ENCODE measurements at regions not wholly inside any gene's neighbourhood (a gene's known extent, or its start where the extent isn't known, plus 50 kb on each side); places are given as distances from the start of the nearest gene placed in this dataset.

DNA sequence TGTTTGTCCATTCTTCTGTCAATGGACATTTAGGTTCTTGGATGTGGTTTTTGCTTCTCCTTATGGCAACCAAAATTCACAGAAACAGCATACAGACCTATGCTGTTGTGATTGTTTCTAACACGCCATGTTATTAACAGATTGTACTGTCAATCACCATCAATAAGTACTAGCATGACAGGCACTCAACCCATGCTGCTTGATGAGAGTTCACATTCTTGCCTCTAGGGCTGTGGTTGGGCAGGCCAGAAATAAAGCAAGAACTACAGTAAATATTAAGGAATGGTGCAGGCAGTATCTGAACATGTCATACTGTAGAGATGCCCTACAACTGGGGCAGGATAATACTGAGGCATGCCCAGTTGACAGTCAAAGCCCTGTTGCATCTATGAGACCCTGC, 171.2 kb upstream of the ZFHX3 start:
- H4K91ac ChIP-seq (ENCODE audit: insufficient read depth, low read depth, low read length) = no peak overlapping the region
- H3K79me1 ChIP-seq (ENCODE audit: low read depth in 1 of 2, low read length in 2 of 2) = no peaks in the 10 kb centered on the region
- no peak overlapping the region for H2AFZ ChIP-seq (replicated peaks; ENCODE audit: low read length, poor library complexity)
- peaks cover 3% of the 10 kb centered on the region for H3K9me3 ChIP-seq (ENCODE audit: control insufficient read depth, insufficient read depth, low read length)
- H4K20me1 ChIP-seq (ENCODE audit: insufficient read depth, low read length) = no peaks in the 10 kb centered on the region
- no peak for TF ChIP-seq MAZ (IDR thresholded peaks at IDR 0.05; ENCODE audit: borderline replicate concordance, low read depth, low read length)
- TF ChIP-seq MXI1 (IDR thresholded peaks at IDR 0.05; ENCODE audit: borderline replicate concordance, low read depth, low read length) = no peak
- no peak for TF ChIP-seq FOS (IDR thresholded peaks at IDR 0.05; ENCODE audit: low read depth, low read length)
- no peak for TF ChIP-seq POLR2A (IDR thresholded peaks at IDR 0.05; ENCODE audit: low read depth, low read length)
- TF ChIP-seq NFE2L2 (IDR thresholded peaks at IDR 0.05; ENCODE audit: low read depth, low read length) = no peak
- TF ChIP-seq, protein P1, sequence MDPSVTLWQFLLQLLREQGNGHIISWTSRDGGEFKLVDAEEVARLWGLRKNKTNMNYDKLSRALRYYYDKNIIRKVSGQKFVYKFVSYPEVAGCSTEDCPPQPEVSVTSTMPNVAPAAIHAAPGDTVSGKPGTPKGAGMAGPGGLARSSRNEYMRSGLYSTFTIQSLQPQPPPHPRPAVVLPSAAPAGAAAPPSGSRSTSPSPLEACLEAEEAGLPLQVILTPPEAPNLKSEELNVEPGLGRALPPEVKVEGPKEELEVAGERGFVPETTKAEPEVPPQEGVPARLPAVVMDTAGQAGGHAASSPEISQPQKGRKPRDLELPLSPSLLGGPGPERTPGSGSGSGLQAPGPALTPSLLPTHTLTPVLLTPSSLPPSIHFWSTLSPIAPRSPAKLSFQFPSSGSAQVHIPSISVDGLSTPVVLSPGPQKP (IDR thresholded peaks at IDR 0.05; ENCODE audit: borderline replicate concordance, low read depth, low read length) = no peak
- TF ChIP-seq, protein P2, sequence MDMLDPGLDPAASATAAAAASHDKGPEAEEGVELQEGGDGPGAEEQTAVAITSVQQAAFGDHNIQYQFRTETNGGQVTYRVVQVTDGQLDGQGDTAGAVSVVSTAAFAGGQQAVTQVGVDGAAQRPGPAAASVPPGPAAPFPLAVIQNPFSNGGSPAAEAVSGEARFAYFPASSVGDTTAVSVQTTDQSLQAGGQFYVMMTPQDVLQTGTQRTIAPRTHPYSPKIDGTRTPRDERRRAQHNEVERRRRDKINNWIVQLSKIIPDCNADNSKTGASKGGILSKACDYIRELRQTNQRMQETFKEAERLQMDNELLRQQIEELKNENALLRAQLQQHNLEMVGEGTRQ (IDR thresholded peaks at IDR 0.05; ENCODE audit: low read depth, low read length) = no peak
- no peak for TF ChIP-seq RFX5 (IDR thresholded peaks at IDR 0.05; ENCODE audit: low read depth, low read length)
- TF ChIP-seq CEBPB (IDR thresholded peaks at IDR 0.05; ENCODE audit: low read depth, low read length) = no peak
- TF ChIP-seq, protein P3, sequence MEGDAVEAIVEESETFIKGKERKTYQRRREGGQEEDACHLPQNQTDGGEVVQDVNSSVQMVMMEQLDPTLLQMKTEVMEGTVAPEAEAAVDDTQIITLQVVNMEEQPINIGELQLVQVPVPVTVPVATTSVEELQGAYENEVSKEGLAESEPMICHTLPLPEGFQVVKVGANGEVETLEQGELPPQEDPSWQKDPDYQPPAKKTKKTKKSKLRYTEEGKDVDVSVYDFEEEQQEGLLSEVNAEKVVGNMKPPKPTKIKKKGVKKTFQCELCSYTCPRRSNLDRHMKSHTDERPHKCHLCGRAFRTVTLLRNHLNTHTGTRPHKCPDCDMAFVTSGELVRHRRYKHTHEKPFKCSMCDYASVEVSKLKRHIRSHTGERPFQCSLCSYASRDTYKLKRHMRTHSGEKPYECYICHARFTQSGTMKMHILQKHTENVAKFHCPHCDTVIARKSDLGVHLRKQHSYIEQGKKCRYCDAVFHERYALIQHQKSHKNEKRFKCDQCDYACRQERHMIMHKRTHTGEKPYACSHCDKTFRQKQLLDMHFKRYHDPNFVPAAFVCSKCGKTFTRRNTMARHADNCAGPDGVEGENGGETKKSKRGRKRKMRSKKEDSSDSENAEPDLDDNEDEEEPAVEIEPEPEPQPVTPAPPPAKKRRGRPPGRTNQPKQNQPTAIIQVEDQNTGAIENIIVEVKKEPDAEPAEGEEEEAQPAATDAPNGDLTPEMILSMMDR (conservative IDR thresholded peaks at IDR 0.05; ENCODE audit: low read depth, low read length) = no peak
- TF ChIP-seq SMC3 (IDR thresholded peaks at IDR 0.05; ENCODE audit: low read depth, low read length) = no peak
- TF ChIP-seq RCOR1 (IDR thresholded peaks at IDR 0.05; ENCODE audit: insufficient replicate concordance, low read length) = no peak
- TF ChIP-seq RAD21 (IDR thresholded peaks at IDR 0.05; ENCODE audit: low read length) = no peak
- no peak for TF ChIP-seq BHLHE40 (IDR thresholded peaks at IDR 0.05; ENCODE audit: low read depth, low read length)
- no TSS peak for BruUV-seq (replicated peaks)
- no peak overlapping the region for H3K23ac ChIP-seq (ENCODE audit: low read depth, low read length)
- no peak overlapping the region for H4K5ac ChIP-seq (ENCODE audit: low read depth, low read length)
- H3K4me3 ChIP-seq (ENCODE audit: insufficient read depth, low read depth, low read length) = no peak overlapping the region
- dilution Hi-C loops (cut with HindIII; ENCODE audit: low sequenced_read_pairs, unreplicated experiment) (no loop called here), intact Hi-C loops (cut with micrococcal nuclease) (no loop called here), in situ Hi-C loops (cut with MboI; ENCODE audit: low sequenced_read_pairs) (no loop called here)
- no peak overlapping the region for H3K4ac ChIP-seq (ENCODE audit: low read depth, low read length)
- no peak overlapping the region for H2AK9ac ChIP-seq (replicated peaks; ENCODE audit: low read depth, low read length, poor library complexity)
- H3K56ac ChIP-seq (ENCODE audit: extremely low read depth, insufficient read depth, low read length) = no peak overlapping the region
- ChIA-PET CTCF (no interaction called here), POLR2A (ENCODE audit: unreplicated experiment) (no interaction called here)
- H3K14ac ChIP-seq (replicated peaks; ENCODE audit: low read depth, low read length) = no peak overlapping the region
- H3K9ac ChIP-seq (ENCODE audit: low read depth, low read length) = no peak overlapping the region
- no peaks in the 10 kb centered on the region for H3K36me3 ChIP-seq (ENCODE audit: control insufficient read depth, insufficient read depth, low read length)
- H3K27me3 ChIP-seq (ENCODE audit: control insufficient read depth, insufficient read depth, low read length) = no peaks in the 10 kb centered on the region
- WGBS, 2 experiments (ENCODE audit: extremely low coverage in 2 of 2, insufficient read length in 1 of 2) = 100% methylated on average over 1 of the region's 1 CpG; no CpG with 5 or more reads in 1 of the 2 experiments
- peaks cover 5% of the 10 kb centered on the region for H3K4me1 ChIP-seq (ENCODE audit: control insufficient read depth, insufficient read depth, low read length)
- no peak overlapping the region for H3K4me2 ChIP-seq (ENCODE audit: low read depth, low read length)
- H2BK20ac ChIP-seq (ENCODE audit: low read depth, low read length) = no peak overlapping the region
- no peak overlapping the region for H2BK120ac ChIP-seq (ENCODE audit: low read depth, low read length)
- H3K27ac ChIP-seq (ENCODE audit: insufficient read depth, low read length) = no peak overlapping the region
- H2BK5ac ChIP-seq (ENCODE audit: low read depth, low read length, poor library complexity, severe bottlenecking) = no peak overlapping the region
- H4K8ac ChIP-seq (ENCODE audit: low read depth in 2 of 2, low read length in 2 of 2) = no peak overlapping the region
- ATAC-seq (ENCODE audit: low read depth) (no peak), DNase-seq (no peak)
- no peak overlapping the region for H3K18ac ChIP-seq (ENCODE audit: low read depth, low read length)
- H2BK15ac ChIP-seq (ENCODE audit: low read depth, low read length) = no peak overlapping the region
- no peak overlapping the region for H2AK5ac ChIP-seq (ENCODE audit: low read depth, low read length)
- H3K9me1 ChIP-seq (ENCODE audit: insufficient read depth, low read length) = peaks cover 10% of the 10 kb centered on the region
